Adrenal gland (tissue), 9 donors: ENCODE measurements at regions not wholly inside any gene's neighbourhood (a gene's known extent, or its start where the extent isn't known, plus 50 kb on each side); places are given as distances from the start of the nearest gene placed in this dataset.

Experiments
- DNase-seq, 7 donors: peaks; one replicate each; pipeline ENCODE4 v3.0.0-alpha.2; 2019 to 2020
- H3K27ac ChIP-seq, 5 donors: fragments of 200-600 bp; sonication (generic) in 4 of 5; 1 replicate in 3 of 5; 2 replicates in 2 of 5; pipeline versions ENCODE4 v1.5.1 to v1.8.0; 2016 to 2020; ENCODE audit warnings: mild to moderate bottlenecking in 1 of 5
- H3K27me3 ChIP-seq: fragments of 200-600 bp; 2 replicates; pipeline ENCODE4 v1.8.0; 2021
- H3K36me3 ChIP-seq, 2 donors: fragments of 200-600 bp; replicated peaks in 1 of 2; 1 replicate in 1 of 2; 2 replicates in 1 of 2; pipeline versions ENCODE4 v1.5.1 to v1.8.0; 2018 to 2022
- H3K4me1 ChIP-seq, 2 donors: fragments of 200-600 bp; replicated peaks in 1 of 2; 1 replicate in 1 of 2; 2 replicates in 1 of 2; pipeline versions ENCODE4 v1.5.1 to v1.8.0; 2018 to 2021
- H3K4me3 ChIP-seq, 4 donors: fragments of 200-600 bp; sonication (generic) in 3 of 4; one replicate each; pipeline ENCODE4 v1.5.1; 2016 to 2018
- H3K9me3 ChIP-seq, 3 donors: fragments of 200-600 bp; sonication (generic) in 1 of 3; replicated peaks in 1 of 3; 1 replicate in 2 of 3; 2 replicates in 1 of 3; pipeline versions ENCODE4 v1.5.1 to v1.8.0; 2016 to 2021
- POLR2A ChIP-seq, 2 donors: fragments of 450-650 bp; IDR thresholded peaks; one replicate each; pipeline ENCODE4 v1.6.1; 2017; ENCODE audit warnings: antibody characterized with exemption in 2 of 2, mild to moderate bottlenecking in 2 of 2, moderate library complexity in 1 of 2
- WGBS, 4 donors: extraction: QIAGEN DNeasy Blood & Tissue Kit in 2 of 4; methylation state at CpG; one replicate each; pipeline versions ENCODE4 v1.1.5 to v1.1.7; 2013 to 2017; 5-methylcytosine and 5-hydroxymethylcytosine counted together
- intact Hi-C, 2 donors: fragments of 100-400 bp; cut with DNase I; formaldehyde crosslinking; loops; one replicate each; pipeline versions ENCODE4 v1.14.1 to v1.15.0; 2022 to 2023
- TF ChIP-seq, protein P1 (sequence below), 6 experiments: fragments of 450-650 bp in 4 of 6; fragments of 200-600 bp in 2 of 6; sonication (generic) in 1 of 6; IDR thresholded peaks; 1 replicate in 5 of 6; 2 replicates in 1 of 6; pipeline versions ENCODE4 v1.5.1 to v1.8.0; 2016 to 2021; ENCODE audit warnings: antibody characterized with exemption in 6 of 6, mild to moderate bottlenecking in 2 of 6, moderate library complexity in 1 of 6
- donor health status: healthy with polysubstance abuse.
- donor health status: Bipolar disorder and iron deficiency.
- donor health status: DM: yes; HTN: yes; CAD: no.
- donor health status: DM: no; HTN: no; CAD: no.
- donor health status: DM: no; HTN: no; CAD: no.

DNA sequence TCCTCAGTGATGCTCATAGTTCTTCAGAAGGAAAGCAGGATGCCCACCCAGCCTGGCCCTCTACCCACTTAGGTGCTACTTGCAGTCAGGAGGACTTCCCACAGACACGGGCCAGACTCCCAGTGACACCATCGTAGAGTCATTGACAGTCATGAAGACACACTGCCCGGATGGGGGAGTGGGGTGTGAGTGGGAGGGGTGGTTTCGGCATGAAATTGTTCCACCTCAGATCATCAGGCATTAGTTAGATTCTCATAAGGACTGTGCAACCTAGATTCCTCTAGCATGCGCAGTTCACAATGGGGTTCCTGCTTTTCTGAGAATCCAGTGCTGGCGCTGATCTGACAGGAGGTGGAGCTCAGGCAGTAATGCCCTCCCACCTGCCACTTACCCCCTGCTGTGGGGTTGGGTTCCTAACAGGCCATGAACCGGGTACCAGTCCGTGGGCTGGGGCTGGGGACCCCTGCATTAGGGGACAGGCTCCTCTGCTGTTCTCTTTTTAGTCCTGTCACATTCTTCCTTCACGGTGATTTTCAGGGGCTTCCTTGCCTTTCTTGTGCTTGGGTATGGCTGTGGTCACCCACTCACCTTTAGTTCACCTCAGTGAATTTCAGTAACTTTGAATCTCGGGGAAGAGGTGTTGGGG is 88.2 kb upstream of the ANKRD55 start:
- 75 to 95% (median 87%) methylated on average over 5 to 10 of the region's 10 CpGs for WGBS, 4 donors
- no peaks in the 10 kb centered on the region for H3K4me1 ChIP-seq
- H3K9me3 ChIP-seq, result no peaks in the 10 kb centered on the region
- no peaks in the 10 kb centered on the region for H3K27me3 ChIP-seq
- H3K27ac ChIP-seq, result no peak overlapping the region
- no peaks in the 10 kb centered on the region for H3K36me3 ChIP-seq
- DNase-seq, result no peak
- TF ChIP-seq POLR2A (IDR thresholded peaks at IDR 0.05), result no peak
- TF ChIP-seq, protein P1, sequence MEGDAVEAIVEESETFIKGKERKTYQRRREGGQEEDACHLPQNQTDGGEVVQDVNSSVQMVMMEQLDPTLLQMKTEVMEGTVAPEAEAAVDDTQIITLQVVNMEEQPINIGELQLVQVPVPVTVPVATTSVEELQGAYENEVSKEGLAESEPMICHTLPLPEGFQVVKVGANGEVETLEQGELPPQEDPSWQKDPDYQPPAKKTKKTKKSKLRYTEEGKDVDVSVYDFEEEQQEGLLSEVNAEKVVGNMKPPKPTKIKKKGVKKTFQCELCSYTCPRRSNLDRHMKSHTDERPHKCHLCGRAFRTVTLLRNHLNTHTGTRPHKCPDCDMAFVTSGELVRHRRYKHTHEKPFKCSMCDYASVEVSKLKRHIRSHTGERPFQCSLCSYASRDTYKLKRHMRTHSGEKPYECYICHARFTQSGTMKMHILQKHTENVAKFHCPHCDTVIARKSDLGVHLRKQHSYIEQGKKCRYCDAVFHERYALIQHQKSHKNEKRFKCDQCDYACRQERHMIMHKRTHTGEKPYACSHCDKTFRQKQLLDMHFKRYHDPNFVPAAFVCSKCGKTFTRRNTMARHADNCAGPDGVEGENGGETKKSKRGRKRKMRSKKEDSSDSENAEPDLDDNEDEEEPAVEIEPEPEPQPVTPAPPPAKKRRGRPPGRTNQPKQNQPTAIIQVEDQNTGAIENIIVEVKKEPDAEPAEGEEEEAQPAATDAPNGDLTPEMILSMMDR (IDR thresholded peaks at IDR 0.05), result no peak
- intact Hi-C loops, result no loop called here
- H3K4me3 ChIP-seq, result no peak overlapping the region

DNA sequence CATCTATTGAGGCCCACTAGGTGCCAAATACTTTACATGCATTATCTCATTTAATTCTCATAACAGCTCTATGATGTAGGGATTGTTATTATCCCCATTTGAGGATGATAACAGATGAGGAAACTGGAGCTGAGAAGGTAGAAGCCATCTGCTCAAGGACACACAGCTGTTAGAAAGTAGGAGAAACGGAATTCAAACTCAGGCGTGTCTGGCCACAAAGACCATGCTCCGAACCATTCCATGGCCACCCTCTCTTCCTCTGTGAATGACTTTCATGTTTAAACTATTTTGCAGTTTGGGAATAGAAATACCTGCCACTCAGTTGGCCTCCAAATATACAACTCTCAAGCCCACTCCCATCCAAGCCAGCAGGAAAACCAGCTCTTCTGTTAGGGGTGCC is 87.6 kb upstream of the ANKRD55 start:
- H3K4me3 ChIP-seq, result no peak overlapping the region
- no peaks in the 10 kb centered on the region for H3K36me3 ChIP-seq
- no peak for DNase-seq
- H3K4me1 ChIP-seq, result no peaks in the 10 kb centered on the region
- H3K27ac ChIP-seq, result no peak overlapping the region
- no peaks in the 10 kb centered on the region for H3K9me3 ChIP-seq
- WGBS, 4 donors, result 96 to 100% (median 97%) methylated on average over 3 of the region's 3 CpGs
- TF ChIP-seq, protein P1 (IDR thresholded peaks at IDR 0.05), result no peak
- no peak for TF ChIP-seq POLR2A (IDR thresholded peaks at IDR 0.05)
- H3K27me3 ChIP-seq, result no peaks in the 10 kb centered on the region
- intact Hi-C loops, result no loop called here

DNA sequence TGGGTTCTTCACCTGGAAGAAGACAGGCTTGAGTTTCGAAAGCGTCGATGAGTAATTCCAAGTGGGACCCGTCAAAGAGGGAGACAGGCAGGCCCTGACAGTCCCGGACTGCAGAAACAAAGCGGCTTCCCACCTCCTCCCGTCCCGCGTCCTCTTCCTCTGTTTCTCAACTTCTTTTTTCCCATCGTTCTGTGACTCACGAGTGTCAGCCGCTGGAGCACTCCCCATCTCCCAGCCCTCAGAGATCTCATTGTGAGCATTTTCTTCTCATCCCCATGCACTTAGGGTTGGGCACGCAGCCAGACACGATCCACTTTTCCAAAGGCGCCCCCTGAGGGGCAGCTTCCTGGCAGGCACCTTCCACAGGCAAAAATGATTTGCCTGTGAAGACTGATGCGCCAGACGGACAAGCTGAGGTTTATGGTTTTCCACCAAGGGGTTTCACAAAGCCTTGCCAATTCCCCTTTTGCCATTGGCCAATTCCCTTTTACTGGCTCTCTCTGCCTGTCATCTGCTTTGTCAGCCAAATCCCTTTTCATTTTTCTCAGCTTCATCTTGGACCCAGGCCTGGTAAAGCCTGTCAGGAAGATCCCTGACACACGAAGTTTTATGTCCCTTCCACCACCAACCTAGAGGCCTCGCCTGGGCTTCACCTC is 86.5 kb upstream of the ANKRD55 start:
- intact Hi-C loops, result no loop called here
- DNase-seq, result peak in 1 of 7 donors; percentile 7

DNA sequence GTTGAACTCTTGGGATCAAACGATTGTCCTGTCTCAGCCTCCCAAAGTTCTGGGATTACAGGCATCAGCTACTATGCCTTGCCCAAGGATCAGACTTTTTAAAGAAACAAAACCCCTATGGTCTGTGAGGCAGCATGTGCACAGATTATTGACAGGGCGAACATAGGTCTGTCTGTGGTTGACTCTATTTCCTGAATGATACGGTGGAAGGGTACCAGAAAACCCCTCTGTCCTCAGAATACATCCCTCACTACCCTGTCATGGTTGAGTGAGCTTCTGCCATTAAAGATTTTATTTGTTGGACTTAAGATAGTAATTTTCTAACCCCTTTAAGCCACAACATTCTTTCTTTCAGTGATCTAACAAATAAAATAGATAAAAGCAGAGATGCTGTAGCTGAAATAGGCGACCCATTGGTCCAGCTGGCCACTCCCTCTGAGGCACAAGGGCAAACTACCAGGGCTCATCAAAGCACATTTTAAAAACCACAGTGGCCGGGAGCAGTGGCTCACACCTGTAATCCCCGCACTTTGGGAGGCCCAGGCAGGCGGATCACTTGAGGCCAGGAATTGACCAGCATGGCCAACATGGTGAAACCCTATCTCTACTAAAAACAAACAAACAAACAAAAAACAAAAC is 84.9 kb upstream of the ANKRD55 start:
- Histone ChIP-seq H3K9me3 (no peaks in the 10 kb centered on the region), H3K4me3 (no peak overlapping the region), H3K36me3 (no peaks in the 10 kb centered on the region), H3K27ac (no peak overlapping the region), H3K4me1 (no peaks in the 10 kb centered on the region), H3K27me3 (no peaks in the 10 kb centered on the region)
- TF ChIP-seq, protein P1 (IDR thresholded peaks at IDR 0.05), result no peak
- TF ChIP-seq POLR2A (IDR thresholded peaks at IDR 0.05), result no peak
- WGBS, 4 donors, result 90 to 93% (median 91%) methylated on average over 7 of the region's 7 CpGs
- intact Hi-C loops, result no loop called here
- DNase-seq, result no peak

More for the DNA sequence above, 86.5 kb upstream of the ANKRD55 start:
- H3K4me3 ChIP-seq, result no peak overlapping the region
- TF ChIP-seq, protein P1 (IDR thresholded peaks at IDR 0.05), result no peak
- TF ChIP-seq POLR2A (IDR thresholded peaks at IDR 0.05), result no peak
- H3K4me1 ChIP-seq, result no peaks in the 10 kb centered on the region
- H3K9me3 ChIP-seq, result no peaks in the 10 kb centered on the region
- no peaks in the 10 kb centered on the region for H3K27me3 ChIP-seq
- no peak overlapping the region for H3K27ac ChIP-seq
- WGBS, 4 donors, result 72 to 83% (median 81%) methylated on average over 18 to 19 of the region's 19 CpGs
- no peaks in the 10 kb centered on the region for H3K36me3 ChIP-seq
